Skeletal muscle cell (primary cell): ENCODE measurements at regions not wholly inside any gene's neighbourhood (a gene's known extent, or its start where the extent isn't known, plus 50 kb on each side); places are given as distances from the start of the nearest gene placed in this dataset.
"Not testable (repeated sequence)": the region's sequence is repeated elsewhere in the genome, so short reads cannot be mapped to it uniquely, and the experiment has no call there.

Source experiments
- DNase-seq: peaks from one replicate; pipeline ENCODE4 v3.0.0-alpha.2; 2010; ENCODE audit warnings: low read depth
- H3K4me3 ChIP-seq: 2 replicates; pipeline ENCODE4 v1.5.1; 2011; ENCODE audit warnings: low read depth, mild to moderate bottlenecking, control low read depth, low read length, moderate library complexity

DNA sequence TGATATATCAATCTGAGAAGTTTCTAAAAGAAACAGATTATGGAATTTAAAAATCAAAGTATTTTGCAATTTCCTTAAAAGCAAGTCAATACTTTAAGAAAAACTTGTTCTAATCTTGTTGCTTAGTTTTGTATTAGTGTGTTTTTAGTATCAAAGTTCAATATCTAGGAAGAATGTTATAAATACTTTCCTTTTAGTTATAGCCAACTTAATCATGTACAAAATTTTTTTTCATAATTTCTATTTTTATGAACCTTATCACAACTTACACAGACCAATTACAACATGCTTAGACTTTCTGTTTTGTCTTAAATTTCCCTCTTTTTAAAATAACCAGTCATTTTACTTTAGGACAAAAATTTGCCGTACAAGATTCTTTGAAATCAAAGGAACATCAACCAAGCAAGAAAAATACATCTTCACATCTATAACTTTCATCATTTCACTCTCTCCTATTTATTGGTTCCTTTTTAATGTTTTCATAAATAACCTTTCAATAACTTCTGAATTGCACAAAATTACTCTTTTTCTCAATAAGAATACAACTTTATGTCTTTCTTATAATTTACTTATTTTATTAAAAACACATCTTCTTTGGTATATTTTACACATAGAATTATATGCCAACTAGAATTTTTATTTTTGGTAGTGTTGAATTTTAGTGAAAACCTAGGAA, 308.2 kb upstream of the GLI3 start:
- H3K4me3 ChIP-seq = no peak overlapping the region
- DNase-seq = no peak

DNA sequence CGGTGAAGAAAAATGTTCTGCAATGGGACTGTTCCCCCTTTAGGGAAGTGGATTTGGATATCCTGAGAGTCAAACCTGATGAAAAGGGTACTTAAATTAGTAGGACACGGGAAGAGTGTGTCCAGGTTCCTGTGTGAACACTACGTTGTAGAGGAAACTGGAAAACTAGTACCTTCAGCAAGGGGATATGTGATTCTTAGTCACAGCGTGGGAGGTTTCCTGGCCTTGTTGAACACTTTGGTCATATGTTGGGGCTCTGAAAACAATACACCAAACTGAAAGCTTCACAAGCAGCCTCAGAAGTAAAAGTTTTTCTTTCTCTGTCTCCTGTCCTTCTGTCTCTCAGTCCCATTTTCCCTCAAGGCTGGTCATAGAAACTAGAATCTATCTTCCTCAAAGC, 306.9 kb upstream of the GLI3 start:
- H3K4me3 ChIP-seq = no peak overlapping the region
- DNase-seq = no peak

DNA sequence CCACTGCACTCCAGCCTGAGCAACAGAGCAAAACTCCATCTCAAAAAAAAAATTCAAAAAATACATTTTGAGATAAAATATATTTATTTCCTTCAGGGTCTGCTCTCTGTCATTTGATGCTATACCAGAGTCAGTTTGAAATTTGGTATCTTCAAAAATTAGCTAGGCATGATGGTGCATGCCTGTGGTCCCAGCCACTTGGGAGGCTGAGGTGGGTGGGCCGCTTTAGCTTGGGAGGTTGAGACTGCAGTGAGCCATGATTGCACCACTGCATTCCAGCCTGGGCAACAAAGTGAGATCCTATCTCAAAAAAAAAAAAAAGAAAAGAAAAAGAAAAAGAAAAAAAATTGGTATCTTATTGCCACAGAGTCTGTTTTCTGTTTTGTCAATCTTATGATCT, 305.4 kb upstream of the GLI3 start:
- H3K4me3 ChIP-seq, DNase-seq: not testable (repeated sequence)

DNA sequence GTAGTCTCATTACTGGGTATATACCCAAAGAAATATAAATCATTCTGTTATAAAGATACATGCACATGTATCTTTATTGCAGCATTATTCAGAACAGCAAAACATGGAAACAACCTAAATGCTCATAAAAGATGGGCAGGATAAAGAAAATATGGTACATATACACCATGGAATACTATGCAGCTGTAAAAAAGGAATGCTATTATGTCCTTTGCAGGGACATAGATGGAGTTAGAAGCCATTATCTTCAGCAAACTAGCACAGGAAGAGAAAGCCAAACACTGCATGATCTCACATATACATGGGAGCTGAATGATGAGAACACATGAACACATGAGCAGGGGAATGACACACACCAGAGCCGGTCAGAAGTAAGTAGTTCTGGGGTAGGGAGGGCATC, 297.4 kb upstream of the GLI3 start:
- H3K4me3 ChIP-seq = no peak overlapping the region
- no peak for DNase-seq

DNA sequence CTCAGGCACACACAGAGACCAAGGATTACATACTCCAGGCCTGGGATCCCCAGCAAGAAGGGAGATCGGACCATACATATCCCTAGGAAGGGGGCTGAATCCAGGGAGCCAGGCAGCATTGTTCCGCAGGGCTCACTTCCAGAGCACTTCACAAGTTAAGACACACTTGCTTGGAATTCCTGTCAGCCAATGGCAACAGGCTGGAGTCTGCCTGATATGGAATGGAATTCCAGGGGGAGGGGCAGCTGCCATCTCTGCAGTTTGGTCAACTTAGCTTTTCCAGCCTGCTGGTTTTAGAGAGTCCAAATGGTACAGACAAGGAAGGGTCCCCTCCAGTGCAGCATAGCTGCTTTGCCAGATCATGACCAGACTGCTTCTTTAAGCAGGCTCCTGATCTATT, 290.0 kb upstream of the GLI3 start:
- H3K4me3 ChIP-seq = no peak overlapping the region
- no peak for DNase-seq

DNA sequence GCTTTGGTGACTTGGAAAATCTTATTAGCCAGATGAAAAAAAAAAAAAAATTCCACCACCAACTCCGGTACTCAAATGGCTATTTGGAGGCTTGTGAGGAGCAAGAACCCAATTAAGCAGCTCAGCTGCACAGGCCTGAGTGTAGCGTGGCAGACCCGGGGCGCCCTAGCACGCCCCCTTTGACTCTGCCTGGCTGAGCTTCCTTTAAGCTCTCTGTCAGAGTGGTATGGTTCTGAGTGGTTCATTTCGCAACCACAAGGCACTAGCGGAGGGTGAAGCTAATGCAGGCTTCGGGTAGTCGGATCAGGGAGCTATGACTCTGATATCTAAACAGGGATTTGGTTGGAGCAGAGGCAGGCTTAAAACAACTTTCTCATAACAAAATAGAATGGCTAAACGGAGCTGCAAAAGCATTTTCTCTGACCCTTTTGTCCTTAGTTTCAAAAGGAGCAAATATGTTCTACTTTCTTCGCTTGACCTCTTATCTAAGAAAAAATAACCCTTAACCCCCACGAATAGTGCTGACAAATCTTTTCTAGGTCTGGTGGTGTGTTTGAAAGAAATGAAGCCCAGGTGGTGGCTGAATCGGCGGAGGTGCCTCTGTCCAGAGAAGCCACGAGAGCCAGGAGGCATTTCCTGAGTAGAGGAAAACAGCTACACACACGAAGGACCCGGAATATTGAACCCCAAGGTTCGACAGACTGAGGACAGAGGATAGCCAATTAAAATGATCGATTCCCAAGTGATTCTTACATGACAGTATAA, 285.4 kb upstream of the GLI3 start:
- peak; percentile 13 for DNase-seq
- no peak overlapping the region for H3K4me3 ChIP-seq

DNA sequence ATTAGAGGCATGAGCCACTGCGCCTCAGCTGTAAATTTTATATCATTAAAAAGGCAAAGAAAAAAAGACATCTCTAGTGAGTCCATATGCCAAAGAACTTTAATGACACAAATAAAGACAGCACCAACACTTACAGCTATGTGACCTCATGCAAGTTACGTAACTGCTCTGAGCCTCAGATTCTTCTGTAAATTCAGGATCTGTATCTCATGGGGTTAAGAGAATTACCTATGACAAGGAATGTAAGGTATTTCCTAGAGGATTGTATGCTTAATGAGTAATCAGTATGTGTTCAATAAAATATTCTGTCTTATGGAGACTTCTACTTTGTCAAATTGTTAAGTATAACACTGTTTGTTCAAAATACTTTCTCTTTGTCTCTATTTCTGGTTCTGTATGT, 274.0 kb upstream of the GLI3 start:
- no peak overlapping the region for H3K4me3 ChIP-seq
- DNase-seq = no peak

DNA sequence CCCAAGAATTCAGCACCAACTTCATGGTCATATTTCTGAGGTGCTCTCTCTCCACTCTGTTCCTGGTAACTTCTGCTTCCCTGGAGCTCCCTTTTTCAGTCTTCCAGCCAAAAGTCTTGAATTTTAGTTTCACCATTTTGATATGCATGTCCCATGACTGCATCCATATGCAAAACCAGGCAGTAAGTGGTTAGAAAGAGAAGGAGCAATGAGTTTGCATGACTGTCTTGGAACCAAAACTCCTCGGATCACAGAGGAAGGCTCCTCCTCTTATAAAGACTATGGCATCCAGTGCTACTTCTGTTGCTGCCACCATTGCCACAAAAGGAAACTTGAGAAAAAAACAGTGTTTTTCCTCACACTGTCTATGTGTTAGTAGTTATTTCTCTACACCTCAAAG, 269.1 kb upstream of the GLI3 start:
- no peak overlapping the region for H3K4me3 ChIP-seq
- no peak for DNase-seq

DNA sequence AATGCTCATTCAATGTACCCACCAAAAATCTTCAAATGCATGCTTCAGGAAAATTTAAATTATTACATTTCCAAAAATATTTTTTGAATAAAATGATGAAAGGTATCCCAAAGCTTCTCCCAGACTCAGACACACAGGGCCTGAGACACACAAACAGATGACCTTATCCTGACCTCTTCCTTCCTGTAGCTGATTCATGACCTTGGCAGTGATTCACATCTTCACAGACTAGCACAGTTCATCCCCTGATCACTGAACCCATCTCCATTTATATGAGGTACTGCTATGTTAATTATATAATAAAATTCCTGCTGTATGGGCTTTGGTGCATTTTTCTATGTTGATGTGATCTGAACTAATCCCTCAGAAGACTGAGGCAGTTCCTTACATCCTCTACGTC, 265.0 kb upstream of the GLI3 start:
- H3K4me3 ChIP-seq = no peak overlapping the region
- no peak for DNase-seq

DNA sequence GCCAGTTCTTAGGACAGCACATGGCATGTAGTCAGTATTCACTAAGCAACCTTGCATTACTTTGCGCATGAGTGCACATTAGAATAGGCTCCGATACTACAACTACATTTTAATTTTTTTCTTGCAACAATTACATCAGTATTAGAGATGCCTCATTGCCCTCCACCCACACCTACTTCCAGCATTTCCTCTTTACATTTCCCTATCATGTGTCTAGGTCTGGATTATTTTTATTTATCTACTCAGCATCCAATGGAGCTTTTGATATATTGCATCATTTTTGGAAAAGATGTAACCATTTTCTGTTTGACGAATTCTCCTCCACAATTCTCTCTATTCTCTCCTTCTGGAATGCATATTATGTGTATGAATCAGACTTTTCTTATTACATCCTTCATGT, 258.2 kb upstream of the GLI3 start:
- H3K4me3 ChIP-seq = no peak overlapping the region
- no peak for DNase-seq

DNA sequence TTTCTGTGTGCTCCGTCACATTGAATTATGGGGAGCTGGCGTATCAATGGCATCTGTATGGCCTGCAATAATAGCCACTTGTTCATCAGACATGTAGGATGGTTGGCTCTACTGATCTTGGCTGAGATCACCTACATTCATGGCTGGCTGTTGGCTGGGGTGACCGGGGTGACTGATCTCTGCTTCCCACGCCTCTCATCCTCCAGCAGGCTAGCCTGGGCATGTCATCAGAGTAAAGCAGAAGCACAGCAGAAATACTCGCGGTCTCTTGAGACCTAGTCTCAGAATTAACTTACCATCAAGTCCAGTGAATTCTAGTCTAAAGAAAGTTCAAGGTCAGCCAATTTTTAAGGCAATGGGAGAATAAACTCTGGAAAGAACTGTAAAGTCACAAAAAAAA, 257.7 kb upstream of the GLI3 start:
- no peak for DNase-seq
- no peak overlapping the region for H3K4me3 ChIP-seq

DNA sequence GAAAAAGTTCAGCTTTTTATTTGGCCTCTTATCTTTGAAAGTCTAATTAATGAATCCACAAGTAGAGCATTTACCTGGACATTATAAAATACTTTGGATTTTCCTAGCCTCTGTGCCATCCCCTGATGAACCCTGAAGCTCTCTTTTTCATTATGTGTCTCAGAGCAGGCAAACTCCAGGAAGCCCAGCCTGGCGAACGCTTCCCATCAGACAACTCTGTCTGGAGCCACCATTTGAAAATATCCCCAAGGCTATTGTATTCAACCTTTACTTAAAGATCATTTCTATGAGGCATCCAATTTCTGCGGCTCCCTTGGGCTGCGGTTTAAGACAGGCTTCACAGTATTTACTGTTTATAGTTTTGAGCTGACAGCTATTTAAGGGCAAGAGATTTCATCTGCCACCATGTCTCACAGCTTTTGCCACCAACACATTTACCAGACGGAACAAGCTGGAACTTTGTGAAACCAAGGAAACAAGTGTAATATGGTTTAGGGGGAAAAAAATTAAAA, 257.2 kb upstream of the GLI3 start:
- DNase-seq = no peak
- H3K4me3 ChIP-seq = peak overlapping the region; percentile 42

DNA sequence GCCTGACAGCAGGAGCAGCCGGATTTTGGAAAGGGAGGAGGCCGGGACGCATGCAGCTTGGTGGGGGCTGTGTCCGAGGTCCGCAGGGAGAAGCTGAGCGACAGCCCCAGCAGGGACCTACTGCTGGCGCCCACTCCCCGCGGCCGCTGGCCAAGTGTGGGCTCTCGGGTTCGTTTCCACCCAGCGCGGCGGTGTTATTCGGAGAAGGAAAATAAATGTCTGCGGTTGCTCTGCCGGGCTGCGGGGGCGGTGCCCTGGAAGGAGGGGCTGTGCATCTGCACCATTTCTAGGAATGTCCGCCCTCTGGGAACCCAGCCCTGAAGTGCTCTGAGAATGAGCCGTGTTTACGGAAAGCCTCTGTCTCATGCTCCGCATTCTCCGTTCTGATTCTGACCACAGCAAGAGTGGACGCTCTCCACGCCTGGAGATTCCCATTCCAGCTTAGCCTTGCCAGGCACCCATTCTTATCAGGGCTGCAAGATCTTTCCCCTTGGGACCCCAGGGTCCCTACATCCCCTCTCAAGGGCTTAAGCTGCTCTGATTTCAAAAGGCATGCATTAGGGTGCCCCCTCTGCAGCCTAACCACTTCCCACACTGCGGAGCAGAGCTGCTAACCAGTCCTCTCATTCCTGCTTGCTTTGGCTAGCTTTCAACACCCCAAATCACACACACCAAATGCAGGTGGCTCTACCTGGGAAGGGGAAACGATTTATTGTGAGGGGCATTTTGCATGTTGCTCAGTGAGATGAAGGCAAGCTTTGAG, 256.6 kb upstream of the GLI3 start:
- peak overlapping the region; percentile 42 for H3K4me3 ChIP-seq
- DNase-seq = peak; percentile 75

DNA sequence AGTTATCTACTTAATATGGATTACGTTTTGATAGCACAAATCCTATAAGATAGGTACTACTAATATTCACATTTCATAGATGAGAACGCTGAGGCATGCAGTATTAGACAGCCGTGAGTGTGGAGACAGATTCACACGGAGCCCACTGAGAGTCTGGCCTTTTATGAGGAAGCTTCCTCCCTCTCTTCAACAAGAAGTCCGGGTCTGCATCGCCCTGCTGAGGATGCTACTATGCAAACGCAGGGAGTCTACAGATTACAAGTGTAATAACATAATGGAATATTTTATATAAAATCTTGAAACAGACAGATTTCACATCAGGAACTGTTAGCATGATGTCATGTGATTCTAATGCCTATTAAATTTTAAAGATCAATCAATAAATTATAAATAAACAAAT, 255.9 kb upstream of the GLI3 start:
- H3K4me3 ChIP-seq = peak overlapping the region; percentile 42
- DNase-seq = no peak

DNA sequence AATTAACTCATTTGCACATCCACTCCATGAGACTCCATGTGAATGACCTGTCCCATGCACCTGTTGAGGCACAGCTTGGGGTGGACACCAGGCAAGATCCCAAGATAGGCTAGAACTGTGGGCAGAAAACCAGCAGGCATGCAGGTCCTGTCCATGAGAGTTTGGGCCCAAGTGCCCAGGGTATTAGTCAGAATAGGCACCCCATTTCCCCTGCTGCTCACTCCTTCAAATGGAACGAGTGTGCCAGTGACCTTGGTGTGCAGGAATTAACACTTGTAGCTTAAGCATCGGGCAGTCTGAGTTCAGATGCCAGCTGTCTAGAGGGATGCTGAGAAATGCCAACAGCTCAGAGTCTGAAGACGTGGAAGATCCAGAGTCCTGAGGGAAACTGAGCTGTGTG, 254.1 kb upstream of the GLI3 start:
- no peak for DNase-seq
- no peak overlapping the region for H3K4me3 ChIP-seq

DNA sequence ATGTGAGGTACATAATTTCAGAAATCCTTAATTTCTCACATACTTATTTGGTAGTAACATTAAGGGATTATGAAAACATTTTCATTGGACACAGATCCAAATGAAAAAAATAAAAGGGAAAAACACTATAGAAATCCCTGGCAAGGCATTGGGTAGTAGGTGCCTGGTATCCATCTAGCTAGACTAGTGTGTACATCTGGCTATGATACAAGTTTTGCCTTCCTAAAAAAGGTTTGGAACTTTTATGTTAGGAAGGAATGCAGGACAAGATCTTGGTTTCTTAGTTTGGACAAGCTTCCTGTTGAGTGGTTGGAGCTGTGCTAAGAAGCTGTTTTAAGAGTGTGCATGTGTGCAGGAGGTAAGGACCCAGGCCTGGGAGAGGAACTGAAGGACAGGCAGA, 252.3 kb upstream of the GLI3 start:
- DNase-seq = no peak
- H3K4me3 ChIP-seq = no peak overlapping the region

DNA sequence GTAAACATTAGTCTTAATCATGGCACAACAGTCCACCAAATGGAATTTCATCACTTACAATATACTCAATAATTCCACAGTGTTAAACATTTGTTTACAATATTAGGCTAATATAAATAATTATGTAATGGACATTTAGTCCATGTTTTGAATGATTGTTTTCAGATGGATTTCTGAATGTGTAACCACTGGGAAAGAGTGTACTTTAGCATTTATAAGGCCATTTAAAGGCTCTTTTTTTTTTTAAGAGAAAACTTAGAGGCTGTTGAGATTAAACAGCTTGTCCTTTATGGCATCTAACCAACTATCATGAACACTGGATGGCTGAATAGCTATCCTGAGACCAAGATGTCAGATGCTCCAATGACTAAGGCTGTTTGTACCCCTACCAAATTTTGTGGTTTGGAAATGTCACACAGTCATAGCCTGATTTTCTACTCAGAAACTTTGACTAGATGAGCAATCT, 248.3 kb upstream of the GLI3 start:
- DNase-seq = no peak
- H3K4me3 ChIP-seq = no peak overlapping the region

DNA sequence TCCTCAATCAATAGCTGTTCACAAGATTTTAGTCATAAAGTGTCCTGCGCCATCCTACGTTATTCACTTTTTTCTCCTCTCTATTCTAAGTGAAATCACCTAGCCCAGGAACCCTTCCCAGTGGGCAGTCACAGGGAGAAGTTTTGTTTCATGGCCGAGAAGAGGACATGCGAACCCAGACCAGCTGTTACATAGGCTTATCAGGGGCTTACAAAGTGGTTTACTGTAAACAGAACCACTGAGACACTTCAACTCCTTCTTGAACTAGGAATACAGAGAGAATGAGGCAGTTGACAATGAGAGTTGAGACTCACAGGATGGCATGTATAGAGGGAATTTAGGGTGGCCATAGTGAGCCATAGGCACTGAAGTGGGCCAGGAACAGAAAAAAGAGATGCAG, 246.9 kb upstream of the GLI3 start:
- no peak overlapping the region for H3K4me3 ChIP-seq
- no peak for DNase-seq

DNA sequence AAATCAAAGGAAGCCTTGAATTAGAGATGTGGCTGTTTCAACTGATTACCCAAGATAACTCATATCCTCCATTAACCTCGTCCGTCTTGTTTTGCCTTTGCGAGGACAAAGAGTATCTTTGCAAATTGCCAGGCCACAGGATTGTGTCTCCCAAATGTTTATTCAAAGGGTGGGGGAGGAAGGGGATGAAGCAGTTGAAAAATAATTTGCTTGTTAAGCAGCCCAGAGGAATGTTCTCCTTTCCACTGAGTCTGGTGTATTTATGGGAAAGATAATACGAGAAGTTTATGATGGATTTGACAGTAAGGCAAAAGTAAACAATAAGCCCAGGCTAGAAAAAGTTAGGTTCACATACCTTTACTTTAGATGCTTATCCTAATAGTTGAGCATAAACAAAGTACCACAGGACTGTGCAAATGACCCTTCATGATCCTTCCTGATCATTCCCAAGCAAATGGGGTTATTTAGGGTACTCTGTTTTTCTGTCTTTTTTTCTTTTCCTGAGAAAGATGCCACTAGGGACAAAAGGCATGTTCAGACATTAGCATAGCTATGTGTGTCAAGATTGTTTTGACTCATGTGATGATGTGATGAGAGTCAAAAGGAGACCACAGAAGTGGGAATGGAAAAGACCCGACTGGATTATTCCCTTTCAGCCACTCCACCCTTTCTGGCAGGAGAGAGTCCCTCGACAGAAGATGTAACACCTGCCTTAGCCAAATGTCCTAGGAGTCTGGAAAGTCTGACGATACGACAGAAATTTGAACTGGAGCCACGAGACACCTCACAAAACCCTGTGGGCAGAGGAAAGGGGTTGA, 243.0 kb upstream of the GLI3 start:
- H3K4me3 ChIP-seq = no peak overlapping the region
- DNase-seq = no peak

DNA sequence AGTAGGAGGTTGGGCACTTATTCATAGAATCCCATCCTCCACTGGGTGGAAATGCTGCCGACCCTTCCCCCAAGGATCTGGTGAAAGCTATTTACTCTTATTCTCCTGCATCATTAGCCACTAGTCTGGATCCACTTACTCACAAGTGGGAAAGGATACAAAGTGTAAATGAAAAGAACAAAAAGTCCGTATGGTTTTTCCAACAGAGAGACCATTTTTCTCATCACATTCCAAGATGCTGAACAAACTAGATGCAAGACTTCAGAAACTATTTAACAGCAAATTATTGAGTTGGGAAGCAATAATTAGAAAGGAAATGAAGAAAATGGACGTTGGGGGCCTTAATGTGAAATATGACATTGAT, 242.4 kb upstream of the GLI3 start:
- no peak for DNase-seq
- H3K4me3 ChIP-seq = no peak overlapping the region
